GM19043 (cell line): ENCODE measurements at regions not wholly inside any gene's neighbourhood (a gene's known extent, or its start where the extent isn't known, plus 50 kb on each side); places are given as distances from the start of the nearest gene placed in this dataset.
"Not testable (repeated sequence)": the region's sequence is repeated elsewhere in the genome, so short reads cannot be mapped to it uniquely, and the experiment has no call there.

Experiments used
- ATAC-seq: cut with Tn5 transposase; IDR thresholded peaks from one replicate; pipeline ENCODE4 v1.9.1; 2021; ENCODE audit warnings: low read depth; ENCODE audit not compliant: unreplicated experiment

GRCh38 chr5:106307265-106307664 lies 1363.5 kb downstream of the EFNA5 start:
- ATAC-seq: no peak

- ATAC-seq: no peak
These were observed 1364.3 kb downstream of the EFNA5 start for GRCh38 chr5:106306313-106307028.

DNA sequence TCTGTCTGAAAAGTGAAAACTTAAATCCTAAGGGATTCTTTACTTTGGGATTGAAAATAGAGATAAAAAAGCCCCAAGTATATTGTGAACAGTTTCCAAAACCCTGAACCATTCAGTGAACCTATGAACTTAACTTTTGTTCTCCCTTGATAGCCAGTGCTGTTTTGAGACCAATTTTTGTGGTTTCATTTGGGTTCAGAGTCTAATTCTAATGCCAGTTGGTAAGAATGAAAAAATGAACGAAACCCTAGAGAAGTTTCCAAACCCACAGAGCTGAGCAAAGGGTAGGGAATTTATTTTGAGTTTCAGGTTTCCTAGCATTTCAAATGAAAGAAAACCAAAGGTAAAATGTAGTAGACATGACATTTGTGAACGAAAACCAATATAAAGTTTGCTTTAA lies 1366.8 kb downstream of the EFNA5 start:
- ATAC-seq: no peak

DNA sequence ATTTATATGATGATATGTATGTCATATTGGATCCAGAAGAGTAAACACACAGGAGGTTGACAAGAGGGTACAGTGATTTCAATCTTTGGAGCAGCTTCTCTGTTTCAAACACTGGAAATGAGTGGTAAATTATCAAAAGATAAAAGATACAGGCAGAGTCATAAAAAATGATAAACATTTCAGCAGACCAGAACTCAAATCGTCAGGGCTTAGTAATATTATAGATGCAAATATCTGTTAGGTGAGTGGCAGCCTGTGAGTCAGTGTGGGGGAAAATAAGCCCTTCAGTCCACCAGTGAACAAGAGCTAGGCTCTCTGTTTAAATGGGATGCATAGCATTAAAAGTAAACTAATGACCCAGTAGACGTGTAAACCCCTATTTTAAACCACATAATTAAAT lies 1378.1 kb downstream of the EFNA5 start:
- ATAC-seq: no peak

DNA sequence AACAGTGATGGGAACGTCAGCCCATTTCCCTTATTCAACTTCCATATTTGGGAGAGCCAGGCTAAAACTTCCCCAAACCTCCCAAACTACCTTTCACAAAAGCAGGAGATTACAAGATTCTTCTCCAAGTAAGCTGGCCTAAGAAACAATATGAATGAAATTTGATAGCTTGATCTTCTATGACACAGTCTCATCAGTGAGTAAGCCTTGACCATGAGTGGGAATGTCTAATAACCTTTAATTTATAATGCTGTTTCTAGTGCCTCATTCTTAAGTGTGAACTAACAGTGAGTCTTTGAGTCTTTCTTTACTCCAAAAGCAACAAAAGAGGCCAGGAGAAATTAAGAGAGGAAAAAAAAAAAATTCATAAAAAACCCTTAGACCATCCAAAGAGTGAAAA lies 1379.9 kb downstream of the EFNA5 start:
- no peak for ATAC-seq

DNA sequence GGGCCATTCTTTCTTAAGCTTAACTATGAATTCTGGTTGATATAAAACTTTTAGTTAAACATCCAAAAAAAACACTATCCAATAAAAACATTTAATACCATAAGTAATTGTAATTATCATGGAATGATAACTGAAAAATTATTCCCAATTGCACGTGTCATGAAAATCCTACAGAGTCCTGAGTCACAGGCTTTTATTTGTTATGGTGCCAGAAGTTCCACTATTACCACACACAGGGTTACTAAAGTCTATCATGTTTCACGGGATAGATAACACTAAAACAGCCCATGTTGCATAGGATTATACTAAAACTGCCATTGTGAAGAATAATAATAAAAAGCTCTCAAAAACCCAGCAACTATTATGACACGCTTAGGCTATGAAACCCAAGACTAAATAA lies 1381.8 kb downstream of the EFNA5 start:
- no peak for ATAC-seq

DNA sequence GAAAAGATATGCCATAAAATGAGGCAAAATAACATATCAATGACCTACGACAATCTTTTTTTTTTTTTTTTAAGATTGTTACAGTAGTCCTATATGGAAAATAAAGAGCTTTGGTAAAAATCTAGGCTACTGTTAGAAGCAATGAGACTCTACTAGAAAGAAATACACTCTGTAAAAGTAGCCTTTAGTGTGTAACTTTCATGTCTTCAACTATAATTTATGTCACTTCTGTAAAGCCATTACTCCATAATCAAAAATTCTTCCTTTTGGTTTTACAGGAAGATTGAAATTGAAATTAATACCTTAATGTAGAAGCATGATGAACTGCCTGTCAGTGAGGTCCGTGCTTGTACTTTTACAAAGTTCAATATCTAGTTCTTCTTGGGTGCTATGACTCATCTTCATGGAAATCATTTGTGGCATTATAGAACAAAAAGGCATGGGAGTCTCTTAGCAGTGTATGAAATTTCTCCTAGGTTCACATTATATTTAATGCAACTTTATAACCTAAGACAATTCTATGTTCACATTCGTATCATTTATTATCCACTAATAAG lies 1393.1 kb downstream of the EFNA5 start:
- no peak for ATAC-seq

DNA sequence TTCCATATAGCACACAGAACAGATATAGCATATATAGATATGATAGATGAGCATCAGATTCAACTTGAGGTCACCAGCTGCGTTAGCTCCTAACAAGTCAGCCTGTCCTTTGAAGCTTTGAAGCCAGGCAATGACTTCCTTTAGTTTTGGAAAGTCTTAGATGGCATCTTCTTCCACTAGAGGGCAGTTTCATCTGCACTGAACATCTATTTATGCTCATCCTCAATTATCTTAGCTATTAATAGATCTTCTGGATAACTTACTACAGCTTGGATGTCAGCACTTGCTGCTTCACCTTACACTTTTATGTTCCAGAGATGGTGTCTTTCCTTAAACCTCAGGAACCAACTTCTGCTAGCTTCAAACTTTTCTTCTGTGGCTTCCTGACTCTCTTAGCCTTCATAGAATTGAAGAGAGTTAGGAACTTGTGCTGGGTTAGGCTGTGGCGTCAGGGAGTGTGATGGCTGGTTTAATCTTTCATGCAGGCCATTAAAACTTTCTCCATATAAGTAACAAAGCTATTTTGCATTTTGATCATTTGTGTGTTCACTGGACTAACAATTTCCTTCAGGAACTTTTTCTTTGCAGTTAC lies 1401.4 kb downstream of the EFNA5 start:
- ATAC-seq: no peak

GRCh38 chr5:106267256-106267655 lies 1403.5 kb downstream of the EFNA5 start:
- no peak for ATAC-seq

DNA sequence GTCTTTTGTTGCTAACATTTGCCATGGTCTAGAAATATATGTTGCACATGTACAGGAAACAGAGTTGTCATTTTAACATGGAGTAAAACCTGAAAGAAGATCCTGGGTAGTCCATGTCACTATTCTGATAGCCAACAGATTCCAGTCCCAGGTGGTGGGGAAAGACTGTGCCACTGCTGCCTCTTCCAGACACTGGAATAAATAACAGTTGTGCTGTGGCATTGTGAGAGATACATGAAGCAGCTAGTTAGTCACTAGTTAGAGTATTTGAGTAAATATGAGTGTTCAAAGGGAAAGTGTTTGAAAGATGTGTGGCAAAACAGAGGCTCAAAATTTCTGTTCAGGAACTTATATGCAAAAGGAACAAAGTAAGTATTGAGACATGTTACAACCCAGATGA lies 1408.3 kb downstream of the EFNA5 start:
- no peak for ATAC-seq

DNA sequence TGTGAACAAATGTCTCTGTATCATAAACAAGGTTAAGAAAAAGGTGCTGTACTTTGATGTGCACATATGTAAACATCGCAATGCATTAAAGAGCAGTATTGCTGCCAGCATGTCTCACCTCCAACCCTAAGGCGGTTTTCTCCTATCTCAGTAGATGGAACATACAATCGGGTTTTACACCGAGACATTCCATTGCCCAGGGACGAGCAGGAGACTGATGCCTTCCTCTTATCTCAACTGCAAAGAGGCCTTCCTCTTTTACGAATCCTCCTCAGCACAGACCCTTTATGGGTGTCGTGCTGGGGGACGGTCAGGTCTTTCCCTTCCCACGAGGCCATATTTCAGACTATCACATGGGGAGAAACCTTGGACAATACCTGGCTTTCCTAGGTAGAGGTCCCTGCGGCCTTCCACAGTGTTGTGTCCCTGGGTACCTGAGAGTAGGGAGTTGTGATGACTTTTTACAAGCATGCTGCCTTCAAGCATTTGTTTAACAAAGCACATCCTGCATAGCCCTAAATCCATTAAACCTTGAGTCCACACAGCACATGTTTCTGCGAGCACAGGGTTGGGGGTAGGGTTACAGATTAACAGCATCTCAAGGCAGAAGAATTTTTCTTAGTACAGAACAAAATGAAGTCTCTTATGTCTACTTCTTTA lies 1411.2 kb downstream of the EFNA5 start:
- not testable (repeated sequence) for ATAC-seq

GRCh38 chr5:106258591-106259125 lies 1412.1 kb downstream of the EFNA5 start:
- no peak for ATAC-seq

DNA sequence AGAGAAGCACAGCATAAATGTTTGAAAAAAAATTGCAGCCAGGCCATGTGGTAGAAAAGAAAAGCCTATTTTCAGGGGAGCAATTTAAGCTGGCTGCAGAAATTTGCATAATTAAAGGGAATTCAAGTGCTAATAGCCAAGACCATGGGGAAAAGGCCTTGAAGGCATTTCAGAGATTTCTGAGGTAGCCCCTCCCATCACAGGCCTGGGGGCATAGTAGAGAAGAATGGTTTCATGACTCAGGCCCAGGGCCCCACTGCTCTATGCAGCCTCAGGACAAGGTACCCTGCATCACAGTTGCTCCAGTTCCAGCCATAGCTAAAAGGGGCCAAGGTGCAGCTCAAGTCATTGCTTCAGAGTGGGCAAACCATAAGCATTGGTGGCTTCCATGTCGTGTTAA lies 1416.0 kb downstream of the EFNA5 start:
- no peak for ATAC-seq

DNA sequence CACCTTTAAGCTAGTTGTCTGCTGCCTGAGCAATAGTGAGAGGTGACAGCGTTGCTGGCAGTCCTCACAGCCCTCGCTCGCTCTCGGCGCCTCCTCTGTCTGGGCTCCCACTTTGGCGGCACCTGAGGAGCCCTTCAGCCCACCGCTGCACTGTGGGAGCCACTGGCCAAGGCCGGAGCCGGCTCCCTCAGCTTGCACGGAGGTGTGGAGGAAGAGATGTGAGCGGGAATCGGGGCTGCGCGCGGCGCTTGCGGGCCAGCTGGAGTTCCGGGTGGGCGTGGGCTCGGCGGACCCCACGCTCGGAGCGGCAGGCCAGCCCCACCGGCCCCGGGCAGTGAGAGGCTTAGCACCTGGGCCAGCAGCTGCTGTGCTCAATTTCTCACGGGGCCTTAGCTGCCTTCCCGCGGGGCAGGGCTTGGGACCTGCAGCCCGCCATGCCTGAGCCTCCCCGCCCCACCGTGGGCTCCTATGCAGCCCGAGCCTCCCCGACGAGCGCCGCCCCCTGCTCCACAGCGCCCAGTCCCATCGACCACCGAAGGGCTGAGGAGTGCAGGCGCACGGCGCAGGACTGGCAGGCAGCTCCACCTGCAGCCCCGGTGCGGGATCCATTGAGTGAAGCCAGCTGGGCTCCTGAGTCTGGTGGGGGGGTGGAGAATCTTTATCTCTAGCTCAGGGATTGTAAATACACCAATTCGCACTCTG lies 1424.5 kb downstream of the EFNA5 start:
- not testable (repeated sequence) for ATAC-seq

DNA sequence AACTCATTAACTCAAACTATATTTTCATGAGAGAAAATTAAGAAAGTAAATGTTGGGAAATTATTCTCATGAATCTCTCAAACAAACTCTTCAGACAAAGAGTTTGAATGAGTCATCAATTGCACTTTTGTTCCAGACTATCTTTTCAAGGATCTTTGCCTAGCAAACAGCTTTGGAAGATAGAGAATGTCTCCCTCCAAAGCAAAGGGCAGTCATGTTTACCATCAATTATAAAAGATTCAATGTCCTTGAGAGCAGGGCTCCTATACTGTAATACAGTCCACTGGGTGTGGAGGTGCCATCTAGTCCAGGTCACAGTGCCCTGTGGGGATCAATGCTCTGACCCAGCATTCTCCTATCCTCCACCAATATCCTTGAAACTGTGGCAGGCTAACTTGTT lies 1429.3 kb downstream of the EFNA5 start:
- no peak for ATAC-seq

GRCh38 chr5:106205916-106206571 lies 1464.7 kb downstream of the EFNA5 start:
- ATAC-seq: no peak

GRCh38 chr5:106202035-106202434 lies 1468.7 kb downstream of the EFNA5 start:
- no peak for ATAC-seq

DNA sequence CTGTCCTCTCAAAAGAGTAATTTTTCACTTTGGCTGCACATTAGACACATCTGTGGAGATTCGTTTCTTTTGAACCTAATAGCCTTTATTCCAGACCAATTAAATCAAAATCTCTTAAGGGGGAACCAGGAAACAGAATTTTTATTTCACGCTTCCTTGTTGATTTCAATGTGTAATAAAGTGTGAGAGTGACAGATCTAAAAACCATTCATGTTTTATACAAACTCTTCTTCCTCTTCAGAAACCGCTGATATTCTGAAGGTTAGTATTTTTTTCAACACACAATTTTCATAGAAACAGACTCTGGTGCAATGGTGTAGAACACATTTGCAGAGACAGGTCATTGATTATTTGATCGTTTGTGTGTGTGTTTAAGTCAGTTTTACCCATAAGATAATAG lies 1469.8 kb downstream of the EFNA5 start:
- no peak for ATAC-seq

GRCh38 chr5:106195679-106196474 lies 1474.9 kb downstream of the EFNA5 start:
- ATAC-seq: no peak
